GM12878 (cell line): ENCODE measurements at regions not wholly inside any gene's neighbourhood (a gene's known extent, or its start where the extent isn't known, plus 50 kb on each side); places are given as distances from the start of the nearest gene placed in this dataset.

Experiments used
- ATAC-seq: fragments of 200-7000 bp; cut with Tn5 transposase; 3 replicates; pipeline ENCODE4 v1.9.1; 2020; ENCODE audit warnings: mild to moderate bottlenecking, moderate library complexity
- BruUV-seq: library from RNA; stranded (reverse); fragments of 400-500 nt; replicated peaks from 2 replicates; lab custom pipeline; 2021; lab: Mats Ljungman, UMichigan
- CTCF ChIA-PET: fragments of 300-600 bp; sonication (Branson Sonifier 250); formaldehyde crosslinking; extraction: SDS; loops from one replicate; lab custom pipeline; 2021; ENCODE audit warnings: inconsistent platforms; lab: Yijun Ruan, JAX
- POLR2A ChIA-PET: fragments of 350-600 bp; formaldehyde crosslinking; extraction: SDS; loops from one replicate; lab custom pipeline; 2021; ENCODE audit warnings: inconsistent platforms; lab: Charles Lee
- RAD21 ChIA-PET: fragments of 300-600 bp; sonication (Branson Sonifier 250); formaldehyde crosslinking; loops from one replicate; lab custom pipeline; 2023; ENCODE audit warnings: antibody characterized with exemption; ENCODE audit not compliant: unreplicated experiment; lab: Charles Lee
- SMC1A ChIA-PET: fragments of 300-600 bp; sonication (Branson Sonifier 250); formaldehyde crosslinking; loops from one replicate; lab custom pipeline; 2023; ENCODE audit not compliant: unreplicated experiment, uncharacterized antibody; lab: Charles Lee
- DNase-seq: peaks from one replicate; pipeline ENCODE4 v3.0.0-alpha.2; 2011; ENCODE audit warnings: low read depth, low spot score
- FAIRE-seq: peaks from 3 replicates; lab custom pipeline; 2011; peaks lifted over from hg19 to GRCh38; lab: Jason Lieb, UNC
- H2AFZ ChIP-seq: 2 replicates; pipeline ENCODE4 v1.6.0; 2011; ENCODE audit warnings: low read depth, low read length, control low read depth; ENCODE audit not compliant: control insufficient read depth
- H3K27ac ChIP-seq: 2 replicates; pipeline ENCODE4 v1.5.1; 2011; ENCODE audit warnings: control low read depth; ENCODE audit not compliant: control insufficient read depth, insufficient read depth
- H3K27me3 ChIP-seq, 2 experiments: replicated peaks in 1 of 2; 2 replicates each; pipeline versions ENCODE4 v1.6.0 to v1.6.1; 2011; ENCODE audit warnings: low read length in 1 of 2; ENCODE audit not compliant: control insufficient read depth in 2 of 2, insufficient read depth in 2 of 2
- H3K36me3 ChIP-seq, 2 experiments: 2 replicates each; pipeline ENCODE4 v1.5.1; 2011; ENCODE audit warnings: low read length in 1 of 2; ENCODE audit not compliant: control insufficient read depth in 2 of 2, insufficient read depth in 2 of 2
- H3K4me1 ChIP-seq: 2 replicates; pipeline ENCODE4 v1.6.1; 2011; ENCODE audit warnings: mild to moderate bottlenecking, low read length, moderate library complexity, mixed read lengths; ENCODE audit not compliant: control insufficient read depth, insufficient read depth
- H3K4me2 ChIP-seq: 2 replicates; pipeline ENCODE4 v1.6.0; 2011; ENCODE audit warnings: control low read depth; ENCODE audit not compliant: control insufficient read depth, insufficient read depth
- H3K4me3 ChIP-seq: fragments of 200-600 bp; sonication (generic); 2 replicates; pipeline ENCODE4 v1.5.1; 2016
- H3K79me2 ChIP-seq: 2 replicates; pipeline ENCODE4 v1.6.0; 2011; ENCODE audit warnings: low read length; ENCODE audit not compliant: control insufficient read depth, insufficient read depth
- H3K9ac ChIP-seq: 2 replicates; pipeline ENCODE4 v1.8.0; 2011; ENCODE audit warnings: low read length, control low read depth, mixed read lengths; ENCODE audit not compliant: control insufficient read depth, insufficient read depth
- H3K9me3 ChIP-seq: replicated peaks from 3 replicates; pipeline ENCODE4 v1.5.1; 2011; ENCODE audit warnings: mild to moderate bottlenecking, low read length; ENCODE audit not compliant: control insufficient read depth, insufficient read depth
- H4K20me1 ChIP-seq: 2 replicates; pipeline ENCODE4 v1.6.0; 2011; ENCODE audit not compliant: control insufficient read depth, insufficient read depth
- BCL11A ChIP-seq: IDR thresholded peaks from 2 replicates; pipeline ENCODE4 v1.6.1; 2011; ENCODE audit warnings: low read depth, low read length
- BCLAF1 ChIP-seq: fragments of 450-650 bp; IDR thresholded peaks from 2 replicates; pipeline ENCODE4 v1.6.1; 2017; ENCODE audit warnings: antibody characterized with exemption, mild to moderate bottlenecking, moderate library complexity
- KAT2A ChIP-seq: conservative IDR thresholded peaks from 2 replicates; pipeline ENCODE4 v1.6.1; 2011; ENCODE audit warnings: low read depth, low read length; ENCODE audit not compliant: control insufficient read depth
- NR2F1 ChIP-seq: fragments of 450-650 bp; conservative IDR thresholded peaks from 2 replicates; pipeline ENCODE4 v1.6.1; 2017; ENCODE audit warnings: mild to moderate bottlenecking
- SMAD5 ChIP-seq: IDR thresholded peaks from 2 replicates; pipeline ENCODE4 v1.6.1; 2016; ENCODE audit warnings: antibody characterized with exemption, low read depth
- STAT1 ChIP-seq: fragments of 450-650 bp; conservative IDR thresholded peaks from 2 replicates; pipeline ENCODE4 v1.6.1; 2014; ENCODE audit warnings: antibody characterized with exemption, mild to moderate bottlenecking
- ZNF207 ChIP-seq: fragments of 450-650 bp; IDR thresholded peaks from 2 replicates; pipeline ENCODE4 v1.6.1; 2014; ENCODE audit warnings: antibody characterized with exemption, mild to moderate bottlenecking, borderline replicate concordance
- WGBS: methylation state at CpG from one replicate; pipeline ENCODE4 v1.1.6; 2016; ENCODE audit warnings: low lambda C conversion rate; ENCODE audit not compliant: insufficient replicate concordance, insufficient coverage; ENCODE audit errors: missing lambda C conversion rate; 5-methylcytosine and 5-hydroxymethylcytosine counted together
- in situ Hi-C: fragments of 300-500 bp; cut with MboI; formaldehyde crosslinking; loops from 9 replicates; pipeline ENCODE4 v1.14.3; 2018; ENCODE audit warnings: mixed read lengths
- intact Hi-C: fragments of 100-400 bp; cut with micrococcal nuclease; formaldehyde crosslinking; loops from one replicate; pipeline ENCODE4 v1.14.2; 2022; ENCODE audit not compliant: unreplicated experiment
- TF ChIP-seq, protein P1 (sequence below): fragments of 450-650 bp; IDR thresholded peaks from 2 replicates; pipeline ENCODE4 v1.6.1; 2017; ENCODE audit warnings: mild to moderate bottlenecking

- TF ChIP-seq, protein P1, sequence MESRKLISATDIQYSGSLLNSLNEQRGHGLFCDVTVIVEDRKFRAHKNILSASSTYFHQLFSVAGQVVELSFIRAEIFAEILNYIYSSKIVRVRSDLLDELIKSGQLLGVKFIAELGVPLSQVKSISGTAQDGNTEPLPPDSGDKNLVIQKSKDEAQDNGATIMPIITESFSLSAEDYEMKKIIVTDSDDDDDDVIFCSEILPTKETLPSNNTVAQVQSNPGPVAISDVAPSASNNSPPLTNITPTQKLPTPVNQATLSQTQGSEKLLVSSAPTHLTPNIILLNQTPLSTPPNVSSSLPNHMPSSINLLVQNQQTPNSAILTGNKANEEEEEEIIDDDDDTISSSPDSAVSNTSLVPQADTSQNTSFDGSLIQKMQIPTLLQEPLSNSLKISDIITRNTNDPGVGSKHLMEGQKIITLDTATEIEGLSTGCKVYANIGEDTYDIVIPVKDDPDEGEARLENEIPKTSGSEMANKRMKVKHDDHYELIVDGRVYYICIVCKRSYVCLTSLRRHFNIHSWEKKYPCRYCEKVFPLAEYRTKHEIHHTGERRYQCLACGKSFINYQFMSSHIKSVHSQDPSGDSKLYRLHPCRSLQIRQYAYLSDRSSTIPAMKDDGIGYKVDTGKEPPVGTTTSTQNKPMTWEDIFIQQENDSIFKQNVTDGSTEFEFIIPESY: no peak
Observed at GRCh38 chr17:53722407-53722806, 100.3 kb upstream of the KIF2B start (continued).

GRCh38 chr17:53721101-53721500, 101.6 kb upstream of the KIF2B start:
- no peaks in the 10 kb centered on the region for H4K20me1 ChIP-seq
- TF ChIP-seq KAT2A: no peak
- no peak for TF ChIP-seq BCLAF1
- no peak for TF ChIP-seq STAT1
- TF ChIP-seq ZNF207: no peak
- no peak for TF ChIP-seq BCL11A
- no peak for TF ChIP-seq NR2F1
- no peak for TF ChIP-seq SMAD5
- no peak overlapping the region for H3K4me2 ChIP-seq
- RAD21 ChIA-PET: no interaction called here
- FAIRE-seq: no peak
- no peaks in the 10 kb centered on the region for H3K79me2 ChIP-seq
- no peak for DNase-seq
- no peak overlapping the region for H3K4me3 ChIP-seq
- no peaks in the 10 kb centered on the region; the same call in 2 of the 3 replicates for H3K9me3 ChIP-seq
- 2% methylated on average over 2 of the region's 2 CpGs for WGBS
- intact Hi-C loops (no loop called here), in situ Hi-C loops (no loop called here)
- no peak overlapping the region for H2AFZ ChIP-seq
- no peaks in the 10 kb centered on the region for H3K27me3 ChIP-seq
- CTCF ChIA-PET: no interaction called here
- H3K27ac ChIP-seq: no peak overlapping the region
- no peak overlapping the region for H3K9ac ChIP-seq
- no peaks in the 10 kb centered on the region for H3K36me3 ChIP-seq
- no peaks in the 10 kb centered on the region for H3K4me1 ChIP-seq
- POLR2A ChIA-PET: no interaction called here
- ATAC-seq: no peak
- SMC1A ChIA-PET: interaction anchor here (0.7 kb wide), 1 partner anchor 510 kb away, joined by 3 read pairs; no protein-coding TSS in a partner anchor
- no TSS peak for BruUV-seq
